ENCODE measurements at regions not wholly inside any gene's neighbourhood (a gene's known extent, or its start where the extent isn't known, plus 50 kb on each side); places are given as distances from the start of the nearest gene placed in this dataset.

- TF ChIP-seq CTCF (conservative IDR thresholded peaks at IDR 0.05; ENCODE audit: low read length) (no peak), EZH2phosphoT487 (IDR thresholded peaks at IDR 0.05; ENCODE audit: borderline replicate concordance) (no peak)
These were observed 55.2 kb upstream of the UBE3A start for GRCh38 chr15:25493823-25494526.

Measured in Loucy (cell line).